ENCODE measurements at regions not wholly inside any gene's neighbourhood (a gene's known extent, or its start where the extent isn't known, plus 50 kb on each side); places are given as distances from the start of the nearest gene placed in this dataset.

DNA sequence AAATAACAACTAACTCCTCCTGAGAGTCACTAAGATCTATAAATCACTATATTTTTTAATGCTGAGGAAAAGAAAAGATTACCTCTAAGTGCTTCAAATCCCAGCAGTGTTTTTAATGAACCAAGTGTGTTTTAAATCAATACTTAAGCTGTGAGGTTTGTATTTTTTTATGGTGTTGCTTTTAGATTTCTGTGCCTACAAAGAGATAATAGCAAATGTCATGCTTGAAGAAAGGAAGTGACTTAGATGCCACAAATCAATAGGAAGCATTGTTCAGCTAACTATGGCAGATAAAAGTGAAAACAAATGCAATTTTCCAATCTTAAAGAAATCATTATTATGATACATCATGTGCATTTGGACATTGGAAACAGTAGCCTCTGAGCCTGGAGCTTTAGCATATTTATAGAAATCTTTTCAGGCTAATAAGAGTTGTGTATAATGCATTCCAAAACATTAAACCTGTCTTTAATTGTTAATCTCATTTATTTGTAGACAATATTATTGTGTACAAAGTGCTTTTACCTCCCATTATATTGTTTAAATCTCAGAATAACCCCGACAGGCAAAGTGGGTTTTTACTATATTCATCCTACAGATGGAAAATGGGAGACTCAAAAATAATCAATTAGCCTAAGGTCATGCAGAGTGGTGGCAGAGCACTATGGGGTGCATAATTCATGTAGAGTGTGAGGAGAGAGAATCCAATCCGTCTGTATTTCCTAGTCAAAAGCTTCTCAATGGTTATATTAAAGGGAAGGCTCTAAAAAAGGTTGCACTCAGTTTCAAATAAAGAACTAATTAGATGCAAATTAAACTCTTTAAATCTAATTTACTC, 486.2 kb downstream of the NAV3 start:
- no peaks in the 10 kb centered on the region for H3K27me3 ChIP-seq
- no peak overlapping the region for H3K27ac ChIP-seq
- TF ChIP-seq, protein P1, sequence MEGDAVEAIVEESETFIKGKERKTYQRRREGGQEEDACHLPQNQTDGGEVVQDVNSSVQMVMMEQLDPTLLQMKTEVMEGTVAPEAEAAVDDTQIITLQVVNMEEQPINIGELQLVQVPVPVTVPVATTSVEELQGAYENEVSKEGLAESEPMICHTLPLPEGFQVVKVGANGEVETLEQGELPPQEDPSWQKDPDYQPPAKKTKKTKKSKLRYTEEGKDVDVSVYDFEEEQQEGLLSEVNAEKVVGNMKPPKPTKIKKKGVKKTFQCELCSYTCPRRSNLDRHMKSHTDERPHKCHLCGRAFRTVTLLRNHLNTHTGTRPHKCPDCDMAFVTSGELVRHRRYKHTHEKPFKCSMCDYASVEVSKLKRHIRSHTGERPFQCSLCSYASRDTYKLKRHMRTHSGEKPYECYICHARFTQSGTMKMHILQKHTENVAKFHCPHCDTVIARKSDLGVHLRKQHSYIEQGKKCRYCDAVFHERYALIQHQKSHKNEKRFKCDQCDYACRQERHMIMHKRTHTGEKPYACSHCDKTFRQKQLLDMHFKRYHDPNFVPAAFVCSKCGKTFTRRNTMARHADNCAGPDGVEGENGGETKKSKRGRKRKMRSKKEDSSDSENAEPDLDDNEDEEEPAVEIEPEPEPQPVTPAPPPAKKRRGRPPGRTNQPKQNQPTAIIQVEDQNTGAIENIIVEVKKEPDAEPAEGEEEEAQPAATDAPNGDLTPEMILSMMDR (IDR thresholded peaks at IDR 0.05; ENCODE audit: poor library complexity): no peak
- TF ChIP-seq EZH2 (IDR thresholded peaks at IDR 0.05; ENCODE audit: borderline replicate concordance): no peak
- no peak for TF ChIP-seq EZH2phosphoT487 (IDR thresholded peaks at IDR 0.05; ENCODE audit: low read depth, severe bottlenecking, unreplicated experiment)
- no peaks in the 10 kb centered on the region for H4K20me1 ChIP-seq (ENCODE audit: insufficient read depth, poor library complexity, severe bottlenecking)
- H3K4me3 ChIP-seq: no peak overlapping the region
- no peaks in the 10 kb centered on the region for H3K9me2 ChIP-seq (replicated peaks; ENCODE audit: insufficient read depth)
- no peaks in the 10 kb centered on the region for H3K36me3 ChIP-seq (replicated peaks; ENCODE audit: insufficient read depth, low read depth)
- no peaks in the 10 kb centered on the region for H3K9me3 ChIP-seq (ENCODE audit: low read depth)
- 61% methylated on average over 2 of the region's 2 CpGs for WGBS (ENCODE audit: low lambda C conversion rate, missing lambda C conversion rate)
- no peaks in the 10 kb centered on the region for H3K79me2 ChIP-seq
- no peak overlapping the region for H3K4me2 ChIP-seq
- no peaks in the 10 kb centered on the region for H3K4me1 ChIP-seq (ENCODE audit: insufficient read depth)
- no peak overlapping the region for H2AFZ ChIP-seq
- no peak for DNase-seq (ENCODE audit: low spot score)

DNA sequence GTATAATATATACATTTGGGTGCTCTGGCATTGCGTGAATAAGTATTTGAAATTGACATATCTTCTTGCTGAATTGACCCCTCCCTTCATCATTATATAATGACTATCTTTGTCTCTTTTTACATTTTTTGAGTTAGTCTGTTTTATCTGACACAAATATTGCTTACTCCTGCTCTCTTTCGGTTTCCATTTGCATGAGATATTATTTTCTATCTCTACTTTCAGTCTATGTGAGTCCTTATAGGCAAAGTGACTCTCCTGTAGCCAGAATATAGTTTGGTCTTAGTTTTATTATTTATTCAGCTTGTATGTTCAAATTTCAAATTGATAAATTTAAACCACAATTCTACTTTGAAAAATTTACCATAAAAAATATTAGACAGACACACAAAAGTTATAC, 491.0 kb downstream of the NAV3 start:
- Histone ChIP-seq H3K79me2 (no peaks in the 10 kb centered on the region), H3K36me3 (replicated peaks; ENCODE audit: insufficient read depth, low read depth) (no peaks in the 10 kb centered on the region), H3K4me3 (no peak overlapping the region), H2AFZ (no peak overlapping the region), H3K9me3 (ENCODE audit: low read depth) (no peaks in the 10 kb centered on the region), H3K4me1 (ENCODE audit: insufficient read depth) (no peaks in the 10 kb centered on the region), H3K27ac (no peak overlapping the region), H3K9me2 (replicated peaks; ENCODE audit: insufficient read depth) (no peaks in the 10 kb centered on the region), H4K20me1 (ENCODE audit: insufficient read depth, poor library complexity, severe bottlenecking) (no peaks in the 10 kb centered on the region), H3K4me2 (no peak overlapping the region), H3K27me3 (no peaks in the 10 kb centered on the region)
- DNase-seq (ENCODE audit: low spot score): no peak
- TF ChIP-seq EZH2phosphoT487 (IDR thresholded peaks at IDR 0.05; ENCODE audit: low read depth, severe bottlenecking, unreplicated experiment) (no peak), EZH2 (IDR thresholded peaks at IDR 0.05; ENCODE audit: borderline replicate concordance) (no peak)
- TF ChIP-seq, protein P1 (IDR thresholded peaks at IDR 0.05; ENCODE audit: poor library complexity): no peak
- 96% methylated on average over 2 of the region's 2 CpGs for WGBS (ENCODE audit: low lambda C conversion rate, missing lambda C conversion rate)

DNA sequence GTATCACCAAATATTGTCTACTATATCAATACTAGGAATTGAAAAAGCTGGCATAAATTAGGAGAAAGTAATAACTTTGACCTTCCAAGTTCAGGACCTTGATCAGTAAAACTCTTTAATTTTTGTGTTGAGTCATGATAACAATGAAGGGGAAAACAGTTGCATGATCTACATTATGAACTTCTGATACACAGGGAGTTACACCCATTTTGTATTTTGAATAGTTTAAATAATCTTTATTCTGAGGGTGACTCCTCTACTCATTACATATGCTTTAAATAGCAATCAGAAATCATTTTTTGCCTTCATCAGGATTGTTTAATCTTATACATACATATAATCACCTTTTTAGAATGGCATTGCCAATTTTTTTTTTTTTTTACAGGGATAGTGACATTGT, 492.5 kb downstream of the NAV3 start:
- Histone ChIP-seq H3K9me2 (replicated peaks; ENCODE audit: insufficient read depth) (no peaks in the 10 kb centered on the region), H3K9me3 (ENCODE audit: low read depth) (no peaks in the 10 kb centered on the region), H3K4me2 (no peak overlapping the region), H4K20me1 (ENCODE audit: insufficient read depth, poor library complexity, severe bottlenecking) (no peaks in the 10 kb centered on the region), H3K4me3 (no peak overlapping the region), H3K27ac (no peak overlapping the region), H3K4me1 (ENCODE audit: insufficient read depth) (no peaks in the 10 kb centered on the region), H3K27me3 (no peaks in the 10 kb centered on the region), H3K79me2 (no peaks in the 10 kb centered on the region), H3K36me3 (replicated peaks; ENCODE audit: insufficient read depth, low read depth) (no peaks in the 10 kb centered on the region), H2AFZ (no peak overlapping the region)
- DNase-seq (ENCODE audit: low spot score): no peak
- TF ChIP-seq, protein P1 (IDR thresholded peaks at IDR 0.05; ENCODE audit: poor library complexity): no peak
- TF ChIP-seq EZH2 (IDR thresholded peaks at IDR 0.05; ENCODE audit: borderline replicate concordance) (no peak), EZH2phosphoT487 (IDR thresholded peaks at IDR 0.05; ENCODE audit: low read depth, severe bottlenecking, unreplicated experiment) (no peak)

All from hepatocyte (in vitro differentiated cells).